GM21423 (cell line): ENCODE measurements at regions not wholly inside any gene's neighbourhood (a gene's known extent, or its start where the extent isn't known, plus 50 kb on each side); places are given as distances from the start of the nearest gene placed in this dataset.
"Not testable (repeated sequence)": the region's sequence is repeated elsewhere in the genome, so short reads cannot be mapped to it uniquely, and the experiment has no call there.

ENCODE experiments used
- ATAC-seq: cut with Tn5 transposase; IDR thresholded peaks from one replicate; pipeline ENCODE4 v1.9.1; 2021; ENCODE audit warnings: mild to moderate bottlenecking, moderate library complexity; ENCODE audit not compliant: unreplicated experiment

GRCh38 chr4:125787707-125788106 is 473.0 kb downstream of the FAT4 start:
- ATAC-seq: no peak

- ATAC-seq: no peak
These were observed 474.3 kb downstream of the FAT4 start for GRCh38 chr4:125789023-125789422.

GRCh38 chr4:125791896-125792295 is 477.1 kb downstream of the FAT4 start:
- ATAC-seq: no peak

- no peak for ATAC-seq
These were observed 480.2 kb downstream of the FAT4 start for GRCh38 chr4:125794989-125795388.

GRCh38 chr4:125796138-125796537 is 481.4 kb downstream of the FAT4 start:
- ATAC-seq: no peak

GRCh38 chr4:125797621-125798020 is 482.9 kb downstream of the FAT4 start:
- ATAC-seq: not testable (repeated sequence)

- no peak for ATAC-seq
These were observed 486.6 kb downstream of the FAT4 start for GRCh38 chr4:125801373-125801772.

GRCh38 chr4:125801924-125802323 is 487.2 kb downstream of the FAT4 start:
- no peak for ATAC-seq

GRCh38 chr4:125808022-125808421 is 493.3 kb downstream of the FAT4 start:
- no peak for ATAC-seq

GRCh38 chr4:125808570-125808969 is 493.8 kb downstream of the FAT4 start:
- no peak for ATAC-seq

GRCh38 chr4:125811892-125812291 is 497.1 kb downstream of the FAT4 start:
- no peak for ATAC-seq

GRCh38 chr4:125826801-125827695 is 512.3 kb downstream of the FAT4 start:
- ATAC-seq: no peak

- ATAC-seq: no peak
These were observed 512.9 kb downstream of the FAT4 start for GRCh38 chr4:125827696-125828052.

GRCh38 chr4:125828346-125828745 is 513.6 kb downstream of the FAT4 start:
- no peak for ATAC-seq

GRCh38 chr4:125832161-125832560 is 517.4 kb downstream of the FAT4 start:
- no peak for ATAC-seq

- ATAC-seq: no peak
These were observed 521.9 kb downstream of the FAT4 start for GRCh38 chr4:125836597-125837195.

GRCh38 chr4:125837493-125838201 is 522.9 kb downstream of the FAT4 start:
- ATAC-seq: no peak

- no peak for ATAC-seq
These were observed 523.4 kb downstream of the FAT4 start for GRCh38 chr4:125838202-125838601.

- ATAC-seq: no peak
These were observed 524.2 kb downstream of the FAT4 start for GRCh38 chr4:125838924-125839323.

- no peak for ATAC-seq
These were observed 529.2 kb downstream of the FAT4 start for GRCh38 chr4:125843947-125844346.

- no peak for ATAC-seq
These were observed 532.8 kb downstream of the FAT4 start for GRCh38 chr4:125847518-125847917.

GRCh38 chr4:125849869-125850268 is 535.1 kb downstream of the FAT4 start:
- ATAC-seq: no peak
